ENCODE measurements at regions not wholly inside any gene's neighbourhood (a gene's known extent, or its start where the extent isn't known, plus 50 kb on each side); places are given as distances from the start of the nearest gene placed in this dataset.

DNA sequence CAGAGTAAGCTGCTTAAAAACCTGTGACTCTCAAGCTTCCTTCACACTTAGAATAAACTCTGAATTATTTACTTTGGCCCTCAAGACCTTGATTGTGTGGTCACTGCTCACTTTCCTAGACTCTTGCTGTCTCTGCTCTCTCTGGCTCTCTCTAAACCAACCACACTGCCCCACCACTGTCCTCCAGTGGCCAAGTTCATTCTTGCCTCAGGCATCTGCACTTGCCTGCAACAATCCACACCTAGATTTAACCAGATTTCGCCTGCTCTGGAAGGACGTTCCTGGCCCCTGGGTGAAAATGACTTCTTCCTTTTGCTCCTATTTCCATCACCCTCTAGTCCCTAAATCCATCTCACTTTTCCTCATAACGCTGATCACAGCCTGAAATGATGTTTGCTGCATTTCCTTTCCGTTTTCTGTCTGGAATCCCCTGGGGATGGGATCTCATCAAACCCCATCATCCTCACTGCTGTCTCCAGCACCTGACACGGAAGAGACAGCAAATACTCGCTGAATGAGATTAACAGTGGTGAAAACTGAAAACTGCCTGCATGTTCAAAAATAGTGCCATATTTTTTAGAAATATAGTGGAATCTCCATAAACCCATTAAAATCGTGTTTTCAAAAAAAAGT is 232.6 kb downstream of the UQCRFS1 start:
- Histone ChIP-seq H3K27ac (replicated peaks) (no peak overlapping the region), H3K27me3 (ENCODE audit: insufficient read depth, poor library complexity, severe bottlenecking) (no peaks in the 10 kb centered on the region), H3K4me3 (replicated peaks; ENCODE audit: insufficient read depth, low read length) (no peak overlapping the region)
- DNase-seq (ENCODE audit: low read depth in 1 of 2, low spot score in 1 of 2): no peak
- TF ChIP-seq GABPA (IDR thresholded peaks at IDR 0.05; ENCODE audit: low read depth) (no peak), POLR2AphosphoS5 (IDR thresholded peaks at IDR 0.05; ENCODE audit: low read depth) (no peak), SPI1 (IDR thresholded peaks at IDR 0.05; ENCODE audit: borderline replicate concordance, low read depth) (no peak)
- TF ChIP-seq, protein P1, sequence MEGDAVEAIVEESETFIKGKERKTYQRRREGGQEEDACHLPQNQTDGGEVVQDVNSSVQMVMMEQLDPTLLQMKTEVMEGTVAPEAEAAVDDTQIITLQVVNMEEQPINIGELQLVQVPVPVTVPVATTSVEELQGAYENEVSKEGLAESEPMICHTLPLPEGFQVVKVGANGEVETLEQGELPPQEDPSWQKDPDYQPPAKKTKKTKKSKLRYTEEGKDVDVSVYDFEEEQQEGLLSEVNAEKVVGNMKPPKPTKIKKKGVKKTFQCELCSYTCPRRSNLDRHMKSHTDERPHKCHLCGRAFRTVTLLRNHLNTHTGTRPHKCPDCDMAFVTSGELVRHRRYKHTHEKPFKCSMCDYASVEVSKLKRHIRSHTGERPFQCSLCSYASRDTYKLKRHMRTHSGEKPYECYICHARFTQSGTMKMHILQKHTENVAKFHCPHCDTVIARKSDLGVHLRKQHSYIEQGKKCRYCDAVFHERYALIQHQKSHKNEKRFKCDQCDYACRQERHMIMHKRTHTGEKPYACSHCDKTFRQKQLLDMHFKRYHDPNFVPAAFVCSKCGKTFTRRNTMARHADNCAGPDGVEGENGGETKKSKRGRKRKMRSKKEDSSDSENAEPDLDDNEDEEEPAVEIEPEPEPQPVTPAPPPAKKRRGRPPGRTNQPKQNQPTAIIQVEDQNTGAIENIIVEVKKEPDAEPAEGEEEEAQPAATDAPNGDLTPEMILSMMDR (IDR thresholded peaks at IDR 0.05; ENCODE audit: insufficient read depth, low read length): no peak

DNA sequence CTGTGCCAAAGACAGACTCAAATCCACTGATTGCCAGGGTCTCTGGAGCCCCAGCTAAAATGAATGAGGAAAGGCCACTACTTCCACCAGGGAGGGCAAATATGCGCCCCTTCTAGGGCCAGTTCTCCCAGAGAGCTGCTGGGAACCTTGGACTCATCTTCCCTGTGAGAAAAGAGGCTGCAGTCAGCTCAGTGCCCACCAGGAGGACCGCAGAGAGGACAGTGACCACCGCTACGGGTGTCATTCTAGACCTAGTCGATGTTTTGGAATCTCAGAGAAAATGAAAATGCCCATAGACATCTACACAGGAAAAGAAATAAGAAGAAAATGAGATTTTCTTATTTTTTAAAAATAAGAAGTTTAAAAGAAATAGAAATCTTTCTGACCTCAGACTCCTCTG is 235.1 kb downstream of the UQCRFS1 start:
- H3K27ac ChIP-seq (replicated peaks): no peak overlapping the region
- TF ChIP-seq, protein P2, sequence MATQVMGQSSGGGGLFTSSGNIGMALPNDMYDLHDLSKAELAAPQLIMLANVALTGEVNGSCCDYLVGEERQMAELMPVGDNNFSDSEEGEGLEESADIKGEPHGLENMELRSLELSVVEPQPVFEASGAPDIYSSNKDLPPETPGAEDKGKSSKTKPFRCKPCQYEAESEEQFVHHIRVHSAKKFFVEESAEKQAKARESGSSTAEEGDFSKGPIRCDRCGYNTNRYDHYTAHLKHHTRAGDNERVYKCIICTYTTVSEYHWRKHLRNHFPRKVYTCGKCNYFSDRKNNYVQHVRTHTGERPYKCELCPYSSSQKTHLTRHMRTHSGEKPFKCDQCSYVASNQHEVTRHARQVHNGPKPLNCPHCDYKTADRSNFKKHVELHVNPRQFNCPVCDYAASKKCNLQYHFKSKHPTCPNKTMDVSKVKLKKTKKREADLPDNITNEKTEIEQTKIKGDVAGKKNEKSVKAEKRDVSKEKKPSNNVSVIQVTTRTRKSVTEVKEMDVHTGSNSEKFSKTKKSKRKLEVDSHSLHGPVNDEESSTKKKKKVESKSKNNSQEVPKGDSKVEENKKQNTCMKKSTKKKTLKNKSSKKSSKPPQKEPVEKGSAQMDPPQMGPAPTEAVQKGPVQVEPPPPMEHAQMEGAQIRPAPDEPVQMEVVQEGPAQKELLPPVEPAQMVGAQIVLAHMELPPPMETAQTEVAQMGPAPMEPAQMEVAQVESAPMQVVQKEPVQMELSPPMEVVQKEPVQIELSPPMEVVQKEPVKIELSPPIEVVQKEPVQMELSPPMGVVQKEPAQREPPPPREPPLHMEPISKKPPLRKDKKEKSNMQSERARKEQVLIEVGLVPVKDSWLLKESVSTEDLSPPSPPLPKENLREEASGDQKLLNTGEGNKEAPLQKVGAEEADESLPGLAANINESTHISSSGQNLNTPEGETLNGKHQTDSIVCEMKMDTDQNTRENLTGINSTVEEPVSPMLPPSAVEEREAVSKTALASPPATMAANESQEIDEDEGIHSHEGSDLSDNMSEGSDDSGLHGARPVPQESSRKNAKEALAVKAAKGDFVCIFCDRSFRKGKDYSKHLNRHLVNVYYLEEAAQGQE (IDR thresholded peaks at IDR 0.05; ENCODE audit: insufficient replicate concordance, low read depth): no peak
- TF ChIP-seq SPI1 (IDR thresholded peaks at IDR 0.05; ENCODE audit: borderline replicate concordance, low read depth): no peak
- TF ChIP-seq, protein P1 (IDR thresholded peaks at IDR 0.05; ENCODE audit: insufficient read depth, low read length): no peak
- no peak for TF ChIP-seq POLR2AphosphoS5 (IDR thresholded peaks at IDR 0.05; ENCODE audit: low read depth)
- TF ChIP-seq GABPA (IDR thresholded peaks at IDR 0.05; ENCODE audit: low read depth): no peak
- H3K4me3 ChIP-seq (replicated peaks; ENCODE audit: insufficient read depth, low read length): no peak overlapping the region
- no peak for DNase-seq (ENCODE audit: low read depth in 1 of 2, low spot score in 1 of 2)
- no peaks in the 10 kb centered on the region for H3K27me3 ChIP-seq (ENCODE audit: insufficient read depth, poor library complexity, severe bottlenecking)

DNA sequence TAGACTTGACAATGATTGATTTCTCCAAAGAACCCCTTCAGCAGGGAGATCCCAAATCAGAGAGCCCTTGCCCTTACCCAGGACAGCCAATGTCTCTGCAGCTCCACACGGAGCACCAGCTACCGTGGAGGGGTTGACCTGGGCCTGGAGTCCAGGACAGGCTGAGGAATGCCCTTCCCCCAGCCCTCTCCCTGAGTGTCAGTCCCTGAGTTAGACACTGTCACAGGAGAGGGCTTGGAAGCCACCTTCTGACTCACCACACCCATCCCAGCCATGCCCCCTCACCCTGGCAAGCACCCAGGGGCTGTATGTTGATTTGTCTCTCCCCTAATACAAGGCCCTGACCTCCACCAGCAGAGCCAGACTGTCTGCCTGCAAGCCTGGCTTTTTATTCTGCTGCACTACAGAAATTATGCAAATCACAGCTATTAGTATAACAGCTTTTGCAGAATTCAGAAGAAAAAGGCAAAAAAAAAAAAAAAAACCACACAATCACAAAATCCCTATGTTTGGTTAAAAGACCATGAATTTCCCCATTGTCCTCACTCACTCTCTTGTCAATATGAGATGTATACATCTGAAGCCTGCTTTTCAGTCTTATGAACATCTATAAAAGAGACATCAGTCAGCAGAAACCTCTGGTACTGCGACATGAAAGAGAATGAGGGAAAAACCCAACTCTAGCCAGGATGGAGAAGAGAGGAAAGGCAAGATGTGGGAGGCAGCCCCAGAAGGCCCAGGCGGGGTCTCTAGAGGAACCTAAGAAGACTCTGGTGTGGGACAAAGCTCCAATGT is 240.7 kb downstream of the UQCRFS1 start:
- Histone ChIP-seq H3K4me3 (replicated peaks; ENCODE audit: insufficient read depth, low read length) (no peak overlapping the region), H3K27me3 (ENCODE audit: insufficient read depth, poor library complexity, severe bottlenecking) (no peaks in the 10 kb centered on the region), H3K27ac (replicated peaks) (no peak overlapping the region)
- TF ChIP-seq, protein P2 (IDR thresholded peaks at IDR 0.05; ENCODE audit: insufficient replicate concordance, low read depth): no peak
- TF ChIP-seq SPI1 (IDR thresholded peaks at IDR 0.05; ENCODE audit: borderline replicate concordance, low read depth): no peak
- no peak for TF ChIP-seq GABPA (IDR thresholded peaks at IDR 0.05; ENCODE audit: low read depth)
- TF ChIP-seq, protein P1 (IDR thresholded peaks at IDR 0.05; ENCODE audit: insufficient read depth, low read length): no peak
- no peak for TF ChIP-seq POLR2AphosphoS5 (IDR thresholded peaks at IDR 0.05; ENCODE audit: low read depth)
- no peak for DNase-seq (ENCODE audit: low read depth in 1 of 2, low spot score in 1 of 2)
